OCI-LY1 (cell line): ENCODE measurements at regions not wholly inside any gene's neighbourhood (a gene's known extent, or its start where the extent isn't known, plus 50 kb on each side); places are given as distances from the start of the nearest gene placed in this dataset.

ENCODE experiments used
- H2AFZ ChIP-seq: fragments of 200-600 bp; sonication (generic), shearing (Covaris generic); 2 replicates; pipeline ENCODE4 v1.6.0; 2014; ENCODE audit warnings: antibody characterized with exemption, mild to moderate bottlenecking, low read length
- H3F3A ChIP-seq: fragments of 200-600 bp; sonication (generic), shearing (Covaris generic); 2 replicates; pipeline ENCODE4 v1.6.0; 2014; ENCODE audit warnings: mild to moderate bottlenecking, antibody characterized with exemption, low read length, moderate library complexity; ENCODE audit not compliant: insufficient read depth
- H3K27ac ChIP-seq: fragments of 200-600 bp; sonication (generic); 2 replicates; pipeline ENCODE4 v1.5.1; 2014; ENCODE audit warnings: low read length, mixed run types, mild to moderate bottlenecking, low read depth; ENCODE audit not compliant: poor library complexity, severe bottlenecking
- H3K27me3 ChIP-seq: fragments of 200-600 bp; sonication (generic); 2 replicates; pipeline ENCODE4 v1.6.0; 2014; ENCODE audit warnings: antibody characterized with exemption, mild to moderate bottlenecking, low read length, moderate library complexity; ENCODE audit not compliant: insufficient read depth
- H3K36me3 ChIP-seq: fragments of 200-600 bp; sonication (generic); 2 replicates; pipeline ENCODE4 v1.6.1; 2014; ENCODE audit warnings: mild to moderate bottlenecking, antibody characterized with exemption, low read length, moderate library complexity, mixed read lengths; ENCODE audit not compliant: insufficient read depth
- H3K4me1 ChIP-seq: fragments of 200-600 bp; sonication (generic); 2 replicates; pipeline ENCODE4 v1.5.1; 2014; ENCODE audit warnings: mild to moderate bottlenecking, low read length, moderate library complexity; ENCODE audit not compliant: insufficient read depth, severe bottlenecking
- H3K4me2 ChIP-seq: fragments of 200-600 bp; sonication (generic), shearing (Covaris generic); 2 replicates; pipeline ENCODE4 v1.6.1; 2014; ENCODE audit warnings: low read length
- H3K4me3 ChIP-seq: fragments of 200-600 bp; sonication (generic); 2 replicates; pipeline ENCODE4 v1.5.1; 2014; ENCODE audit warnings: low read length, low read depth, mild to moderate bottlenecking, mixed read lengths; ENCODE audit not compliant: poor library complexity, severe bottlenecking
- H3K79me2 ChIP-seq: fragments of 200-600 bp; shearing (Covaris generic); 2 replicates; pipeline ENCODE4 v1.6.1; 2016; ENCODE audit warnings: mixed run types, low read length, mixed read lengths; ENCODE audit not compliant: insufficient read depth
- H3K9ac ChIP-seq: fragments of 200-600 bp; sonication (generic), shearing (Covaris generic); 2 replicates; pipeline ENCODE4 v1.6.1; 2014; ENCODE audit warnings: mild to moderate bottlenecking, low read length, mixed read lengths
- H3K9me2 ChIP-seq: fragments of 200-600 bp; sonication (generic), shearing (Covaris generic); 2 replicates; pipeline ENCODE4 v1.6.1; 2014; ENCODE audit warnings: low read depth, mild to moderate bottlenecking, low read length, mixed read lengths
- H3K9me3 ChIP-seq: fragments of 200-600 bp; shearing (Covaris generic); 2 replicates; pipeline ENCODE4 v1.6.1; 2014; ENCODE audit warnings: low read length, mixed read lengths
- H4K20me1 ChIP-seq: fragments of 200-600 bp; sonication (generic), shearing (Covaris generic); 2 replicates; pipeline ENCODE4 v1.6.0; 2016; ENCODE audit warnings: mild to moderate bottlenecking, low read length; ENCODE audit not compliant: insufficient read depth
- EZH2 ChIP-seq: fragments of 200-600 bp; sonication (generic), shearing (Covaris generic); IDR thresholded peaks from 2 replicates; pipeline ENCODE4 v1.8.0; 2017; ENCODE audit warnings: borderline replicate concordance, mixed run types, mild to moderate bottlenecking, antibody characterized with exemption, low read length, moderate library complexity, mixed read lengths
- TF ChIP-seq, protein P1 (sequence below): fragments of 200-600 bp; sonication (generic), shearing (Covaris generic); IDR thresholded peaks from 2 replicates; pipeline ENCODE4 v1.5.1; 2017; ENCODE audit warnings: mild to moderate bottlenecking, antibody characterized with exemption, low read length, moderate library complexity, mixed read lengths

GRCh38 chr6:66961191-66961590, 1254.2 kb upstream of the EYS start:
- no peaks in the 10 kb centered on the region for H3K79me2 ChIP-seq
- H4K20me1 ChIP-seq = no peaks in the 10 kb centered on the region
- no peak overlapping the region for H3K4me2 ChIP-seq
- no peaks in the 10 kb centered on the region for H3K9me2 ChIP-seq
- H3K4me3 ChIP-seq = no peak overlapping the region
- H3K9ac ChIP-seq = no peak overlapping the region
- TF ChIP-seq, protein P1, sequence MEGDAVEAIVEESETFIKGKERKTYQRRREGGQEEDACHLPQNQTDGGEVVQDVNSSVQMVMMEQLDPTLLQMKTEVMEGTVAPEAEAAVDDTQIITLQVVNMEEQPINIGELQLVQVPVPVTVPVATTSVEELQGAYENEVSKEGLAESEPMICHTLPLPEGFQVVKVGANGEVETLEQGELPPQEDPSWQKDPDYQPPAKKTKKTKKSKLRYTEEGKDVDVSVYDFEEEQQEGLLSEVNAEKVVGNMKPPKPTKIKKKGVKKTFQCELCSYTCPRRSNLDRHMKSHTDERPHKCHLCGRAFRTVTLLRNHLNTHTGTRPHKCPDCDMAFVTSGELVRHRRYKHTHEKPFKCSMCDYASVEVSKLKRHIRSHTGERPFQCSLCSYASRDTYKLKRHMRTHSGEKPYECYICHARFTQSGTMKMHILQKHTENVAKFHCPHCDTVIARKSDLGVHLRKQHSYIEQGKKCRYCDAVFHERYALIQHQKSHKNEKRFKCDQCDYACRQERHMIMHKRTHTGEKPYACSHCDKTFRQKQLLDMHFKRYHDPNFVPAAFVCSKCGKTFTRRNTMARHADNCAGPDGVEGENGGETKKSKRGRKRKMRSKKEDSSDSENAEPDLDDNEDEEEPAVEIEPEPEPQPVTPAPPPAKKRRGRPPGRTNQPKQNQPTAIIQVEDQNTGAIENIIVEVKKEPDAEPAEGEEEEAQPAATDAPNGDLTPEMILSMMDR = no peak
- no peak for TF ChIP-seq EZH2
- no peak overlapping the region for H3K27ac ChIP-seq
- no peaks in the 10 kb centered on the region for H3K36me3 ChIP-seq
- H3K9me3 ChIP-seq = no peaks in the 10 kb centered on the region
- H3F3A ChIP-seq = no peaks in the 10 kb centered on the region; the same call in 1 of the 2 replicates
- H2AFZ ChIP-seq = no peak overlapping the region
- H3K27me3 ChIP-seq = no peaks in the 10 kb centered on the region
- no peaks in the 10 kb centered on the region for H3K4me1 ChIP-seq

GRCh38 chr6:66949191-66949661, 1242.2 kb upstream of the EYS start:
- no peak for TF ChIP-seq EZH2
- TF ChIP-seq, protein P1 = no peak
- Histone ChIP-seq H3F3A (no peaks in the 10 kb centered on the region), H2AFZ (no peak overlapping the region), H3K79me2 (no peaks in the 10 kb centered on the region), H3K9me2 (no peaks in the 10 kb centered on the region), H4K20me1 (no peaks in the 10 kb centered on the region), H3K9me3 (no peaks in the 10 kb centered on the region), H3K4me3 (no peak overlapping the region), H3K4me1 (no peaks in the 10 kb centered on the region), H3K4me2 (no peak overlapping the region), H3K27me3 (no peaks in the 10 kb centered on the region), H3K27ac (no peak overlapping the region), H3K9ac (no peak overlapping the region), H3K36me3 (no peaks in the 10 kb centered on the region)

DNA sequence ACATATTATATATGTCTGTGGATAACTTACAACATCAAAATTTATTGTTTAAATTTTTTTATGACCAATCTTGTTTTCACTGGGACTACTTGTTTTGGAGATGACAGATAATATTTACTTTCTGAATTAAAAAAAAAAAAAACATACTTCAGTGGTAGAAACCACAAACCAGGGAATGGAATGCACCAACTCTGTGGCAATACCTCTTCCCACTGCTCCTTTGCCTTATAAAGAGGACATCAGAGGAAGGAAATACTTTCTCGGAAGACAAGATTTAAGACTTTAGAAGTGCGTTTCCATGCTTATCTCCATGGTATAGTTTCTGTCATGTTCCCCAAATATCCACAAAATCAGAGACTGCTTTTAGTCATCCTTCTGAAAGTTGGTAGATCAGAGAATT, 1241.1 kb upstream of the EYS start:
- no peaks in the 10 kb centered on the region for H3K36me3 ChIP-seq
- no peaks in the 10 kb centered on the region for H3K27me3 ChIP-seq
- no peak overlapping the region for H3K4me3 ChIP-seq
- no peaks in the 10 kb centered on the region for H3F3A ChIP-seq
- no peak overlapping the region for H3K4me2 ChIP-seq
- no peaks in the 10 kb centered on the region for H3K79me2 ChIP-seq
- TF ChIP-seq, protein P1 = no peak
- no peak for TF ChIP-seq EZH2
- H3K4me1 ChIP-seq = no peaks in the 10 kb centered on the region
- H3K9ac ChIP-seq = no peak overlapping the region
- H3K9me2 ChIP-seq = no peaks in the 10 kb centered on the region
- H4K20me1 ChIP-seq = no peaks in the 10 kb centered on the region
- H3K27ac ChIP-seq = no peak overlapping the region
- H2AFZ ChIP-seq = no peak overlapping the region
- H3K9me3 ChIP-seq = no peaks in the 10 kb centered on the region
